Activated T-helper 2 cell treated with anti-CD3 and anti-CD28 coated beads, Interferon-gamma antibody, Interleukin-2, Interleukin-4, amounts not matched to agents 10 μg/mL and 5 μg/mL and 100 μg/mL, durations not matched to agents 14 hours and 24 hours and 36 hours (primary cell): ENCODE measurements at regions not wholly inside any gene's neighbourhood (a gene's known extent, or its start where the extent isn't known, plus 50 kb on each side); places are given as distances from the start of the nearest gene placed in this dataset.

Experiments used
- DNase-seq: peaks from one replicate; pipeline ENCODE4 v3.0.0; 2021; ENCODE audit warnings: low spot score
- H3K27ac Mint-ChIP-seq: one replicate; pipeline ENCODE4 v1.8.0; 2021; ENCODE audit warnings: mixed read lengths
- H3K27me3 Mint-ChIP-seq: one replicate; pipeline ENCODE4 v1.8.0; 2021; ENCODE audit warnings: low read depth, mixed read lengths
- H3K36me3 Mint-ChIP-seq: one replicate; pipeline ENCODE4 v1.8.0; 2021; ENCODE audit warnings: low read depth, mixed read lengths
- H3K4me1 Mint-ChIP-seq: one replicate; pipeline ENCODE4 v1.8.0; 2021; ENCODE audit warnings: low read depth, mixed read lengths
- H3K4me3 Mint-ChIP-seq: one replicate; pipeline ENCODE4 v1.8.0; 2021; ENCODE audit warnings: low read depth, mild to moderate bottlenecking, moderate library complexity, mixed read lengths
- H3K9me3 Mint-ChIP-seq: one replicate; pipeline ENCODE4 v1.8.0; 2021; ENCODE audit warnings: mixed read lengths
- intact Hi-C: fragments of 100-400 bp; cut with micrococcal nuclease; formaldehyde crosslinking; loops from one replicate; pipeline ENCODE4 v1.15.1; 2023

DNA sequence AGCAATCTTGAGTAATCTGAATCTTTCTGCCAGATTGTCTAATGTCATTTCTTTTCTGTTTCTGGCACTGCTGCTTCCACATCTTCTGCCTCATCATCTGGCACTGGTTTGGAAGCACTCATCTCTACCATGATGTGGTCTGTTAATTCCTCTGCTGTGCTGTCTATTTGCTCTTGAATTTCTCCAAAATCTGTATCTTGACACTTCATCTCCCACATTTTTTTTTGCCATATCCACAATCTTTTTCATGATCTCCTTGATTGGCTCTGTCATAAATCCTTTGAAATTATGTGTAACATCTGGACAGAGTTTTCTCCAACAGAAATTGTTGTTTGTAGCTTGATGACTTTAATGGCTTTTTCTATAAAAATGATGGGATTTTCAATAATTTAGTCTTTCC, 417.8 kb upstream of the MANEA start:
- Mint-ChIP-seq H3K36me3 (no peaks in the 10 kb centered on the region), H3K27me3 (no peaks in the 10 kb centered on the region), H3K27ac (no peak overlapping the region), H3K4me3 (no peak overlapping the region), H3K4me1 (no peaks in the 10 kb centered on the region), H3K9me3 (no peaks in the 10 kb centered on the region)
- intact Hi-C loops: no loop called here
- no peak for DNase-seq

GRCh38 chr6:95169775-95170174, 407.6 kb upstream of the MANEA start:
- H3K9me3 Mint-ChIP-seq: no peaks in the 10 kb centered on the region
- no peaks in the 10 kb centered on the region for H3K27me3 Mint-ChIP-seq
- H3K4me3 Mint-ChIP-seq: no peak overlapping the region
- no peak for DNase-seq
- no peaks in the 10 kb centered on the region for H3K36me3 Mint-ChIP-seq
- intact Hi-C loops: no loop called here
- H3K4me1 Mint-ChIP-seq: no peaks in the 10 kb centered on the region
- H3K27ac Mint-ChIP-seq: no peak overlapping the region

DNA sequence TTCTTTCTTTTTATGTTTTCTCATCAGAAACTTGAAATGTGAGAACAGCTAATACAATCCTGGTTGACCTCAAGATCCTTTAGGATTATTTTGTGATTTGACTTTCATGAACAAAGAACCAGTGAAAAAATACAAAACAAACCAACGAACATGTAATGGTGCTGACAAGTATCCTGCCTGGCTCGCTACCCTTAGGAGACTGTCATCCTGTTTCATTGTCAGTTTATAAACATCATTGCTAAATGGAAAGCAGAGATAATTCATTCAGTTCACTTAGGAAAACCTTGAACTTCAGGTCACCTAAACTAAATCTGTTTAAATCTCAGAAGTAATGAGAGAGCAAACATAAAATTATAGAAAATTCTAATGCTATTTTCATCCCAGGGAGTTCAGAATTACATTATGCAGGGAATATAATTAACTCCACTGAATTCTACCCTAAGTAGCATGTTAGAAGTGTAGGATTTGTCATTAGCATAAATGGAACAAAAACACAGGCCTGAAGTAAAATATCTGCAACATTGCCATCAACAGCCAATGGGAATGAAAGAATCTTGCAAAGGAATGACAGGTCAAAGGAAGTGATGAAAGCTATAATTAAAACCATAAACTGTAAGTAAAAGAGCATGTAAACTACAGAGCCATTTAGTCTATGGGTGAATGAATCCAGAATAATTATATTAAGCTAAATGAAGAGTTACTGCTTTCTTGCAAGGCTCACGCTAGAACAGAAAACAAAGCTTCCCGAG, 401.2 kb upstream of the MANEA start:
- Mint-ChIP-seq H3K27ac (no peak overlapping the region), H3K27me3 (no peaks in the 10 kb centered on the region), H3K4me3 (no peak overlapping the region), H3K4me1 (no peaks in the 10 kb centered on the region), H3K9me3 (no peaks in the 10 kb centered on the region), H3K36me3 (no peaks in the 10 kb centered on the region)
- intact Hi-C loops: no loop called here
- DNase-seq: no peak

GRCh38 chr6:95185874-95186273, 391.5 kb upstream of the MANEA start:
- Mint-ChIP-seq H3K36me3 (no peaks in the 10 kb centered on the region), H3K4me3 (no peak overlapping the region), H3K27ac (no peak overlapping the region), H3K27me3 (no peaks in the 10 kb centered on the region), H3K9me3 (no peaks in the 10 kb centered on the region), H3K4me1 (no peaks in the 10 kb centered on the region)
- DNase-seq: no peak
- intact Hi-C loops: no loop called here

DNA sequence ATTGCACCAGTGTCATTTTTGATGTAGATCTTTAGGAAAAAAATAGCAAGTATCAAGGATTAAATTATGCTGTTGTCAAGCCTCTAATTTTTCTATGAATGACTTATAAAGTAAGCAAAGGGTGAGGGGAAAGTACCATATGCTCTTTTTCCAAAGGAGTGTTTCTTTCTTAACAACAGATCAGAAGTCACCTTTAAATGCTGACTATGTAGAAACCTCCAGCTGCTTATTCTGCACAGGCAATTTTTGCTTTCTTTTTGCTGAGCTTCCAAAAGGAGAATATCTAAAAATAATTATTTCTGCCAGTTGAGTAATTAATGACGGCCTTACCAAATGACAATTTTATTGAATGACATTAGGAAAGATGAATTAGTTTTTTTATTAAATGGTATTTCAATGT, 390.6 kb upstream of the MANEA start:
- Mint-ChIP-seq H3K36me3 (no peaks in the 10 kb centered on the region), H3K4me3 (no peak overlapping the region), H3K27ac (no peak overlapping the region), H3K27me3 (no peaks in the 10 kb centered on the region), H3K9me3 (no peaks in the 10 kb centered on the region), H3K4me1 (no peaks in the 10 kb centered on the region)
- DNase-seq: no peak
- intact Hi-C loops: no loop called here

DNA sequence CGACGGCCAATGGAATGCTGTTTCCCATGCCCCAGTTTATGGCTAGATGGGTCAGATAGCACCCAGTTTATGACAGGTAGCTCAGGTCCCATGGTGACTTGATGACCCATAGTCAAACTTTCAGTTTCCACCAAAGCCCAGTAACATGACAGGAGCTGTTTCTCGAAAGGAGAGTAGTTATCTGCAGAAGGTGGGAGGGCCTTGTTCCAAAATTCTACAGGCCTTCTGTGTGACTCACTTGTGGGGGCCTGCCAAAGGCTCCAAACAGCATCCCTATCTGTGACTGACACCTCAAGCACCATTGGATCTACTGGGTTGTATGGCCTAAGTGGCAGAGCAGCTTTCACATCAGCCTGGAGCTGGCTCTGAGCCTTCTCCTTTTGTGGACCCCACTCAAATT, 379.7 kb upstream of the MANEA start:
- DNase-seq: no peak
- Mint-ChIP-seq H3K4me3 (no peak overlapping the region), H3K4me1 (no peaks in the 10 kb centered on the region), H3K9me3 (no peaks in the 10 kb centered on the region), H3K27ac (no peak overlapping the region), H3K36me3 (no peaks in the 10 kb centered on the region), H3K27me3 (no peaks in the 10 kb centered on the region)
- intact Hi-C loops: no loop called here

GRCh38 chr6:95203153-95203754, 374.1 kb upstream of the MANEA start:
- H3K36me3 Mint-ChIP-seq: no peaks in the 10 kb centered on the region
- H3K27me3 Mint-ChIP-seq: no peaks in the 10 kb centered on the region
- H3K27ac Mint-ChIP-seq: no peak overlapping the region
- no peak for DNase-seq
- intact Hi-C loops: loop anchor here (5.0 kb wide), 1 partner anchor 719 kb away; no protein-coding TSS in a partner anchor
- no peaks in the 10 kb centered on the region for H3K9me3 Mint-ChIP-seq
- H3K4me3 Mint-ChIP-seq: no peak overlapping the region
- no peaks in the 10 kb centered on the region for H3K4me1 Mint-ChIP-seq

DNA sequence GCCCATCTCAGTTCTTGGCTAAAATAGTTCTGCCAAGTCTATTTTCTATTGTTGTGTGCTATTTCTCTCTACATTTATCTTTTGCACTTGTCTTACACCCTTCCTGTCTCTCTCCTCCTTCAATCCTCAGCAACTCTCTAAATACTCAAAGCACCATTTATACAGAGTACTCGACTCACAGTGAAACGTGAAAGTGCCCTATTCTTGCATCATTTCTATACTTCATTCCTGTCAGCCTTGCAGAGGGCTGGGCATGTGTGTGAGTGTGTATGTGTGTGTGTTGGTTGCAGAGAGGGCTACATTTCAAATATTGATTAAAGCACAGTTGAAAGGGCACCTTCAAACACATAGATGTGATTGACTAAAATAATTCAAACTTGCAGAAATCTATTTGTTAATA, 373.2 kb upstream of the MANEA start:
- no peaks in the 10 kb centered on the region for H3K27me3 Mint-ChIP-seq
- no peak overlapping the region for H3K4me3 Mint-ChIP-seq
- intact Hi-C loops: loop anchor here (5.0 kb wide), 1 partner anchor 718 kb away; no protein-coding TSS in a partner anchor
- H3K36me3 Mint-ChIP-seq: no peaks in the 10 kb centered on the region
- H3K27ac Mint-ChIP-seq: no peak overlapping the region
- DNase-seq: no peak
- H3K4me1 Mint-ChIP-seq: no peaks in the 10 kb centered on the region
- no peaks in the 10 kb centered on the region for H3K9me3 Mint-ChIP-seq

DNA sequence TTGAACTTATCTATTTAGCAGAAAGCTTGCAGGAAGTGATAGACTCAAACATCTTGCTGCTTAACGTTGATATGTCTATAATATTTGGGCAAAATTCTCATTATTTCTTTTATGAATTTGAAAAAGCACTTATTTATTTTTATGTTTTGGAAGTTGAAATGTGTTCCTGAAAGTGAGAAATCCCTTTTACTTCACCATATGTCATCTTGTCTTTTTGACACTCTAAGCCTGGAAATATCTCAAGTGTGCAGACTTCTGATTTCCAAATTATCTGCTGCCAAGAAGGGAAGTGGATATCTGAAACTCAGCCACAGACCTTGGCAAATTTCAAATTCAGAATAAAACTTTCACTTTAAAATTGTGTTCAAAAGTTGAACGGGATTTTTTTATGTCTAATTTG, 368.7 kb upstream of the MANEA start:
- Mint-ChIP-seq H3K27ac (no peak overlapping the region), H3K36me3 (no peaks in the 10 kb centered on the region), H3K27me3 (no peaks in the 10 kb centered on the region), H3K4me3 (no peak overlapping the region), H3K9me3 (no peaks in the 10 kb centered on the region), H3K4me1 (no peaks in the 10 kb centered on the region)
- DNase-seq: no peak
- intact Hi-C loops: no loop called here

- intact Hi-C loops: no loop called here
- Mint-ChIP-seq H3K4me1 (no peaks in the 10 kb centered on the region), H3K9me3 (no peaks in the 10 kb centered on the region), H3K4me3 (no peak overlapping the region), H3K36me3 (no peaks in the 10 kb centered on the region), H3K27me3 (no peaks in the 10 kb centered on the region), H3K27ac (no peak overlapping the region)
- DNase-seq: no peak
Observed at GRCh38 chr6:95209074-95209473, 368.3 kb upstream of the MANEA start.

GRCh38 chr6:95216555-95216954, 360.8 kb upstream of the MANEA start:
- Mint-ChIP-seq H3K4me1 (no peaks in the 10 kb centered on the region), H3K4me3 (no peak overlapping the region), H3K27me3 (no peaks in the 10 kb centered on the region), H3K9me3 (no peaks in the 10 kb centered on the region), H3K27ac (no peak overlapping the region), H3K36me3 (no peaks in the 10 kb centered on the region)
- intact Hi-C loops: no loop called here
- DNase-seq: no peak

DNA sequence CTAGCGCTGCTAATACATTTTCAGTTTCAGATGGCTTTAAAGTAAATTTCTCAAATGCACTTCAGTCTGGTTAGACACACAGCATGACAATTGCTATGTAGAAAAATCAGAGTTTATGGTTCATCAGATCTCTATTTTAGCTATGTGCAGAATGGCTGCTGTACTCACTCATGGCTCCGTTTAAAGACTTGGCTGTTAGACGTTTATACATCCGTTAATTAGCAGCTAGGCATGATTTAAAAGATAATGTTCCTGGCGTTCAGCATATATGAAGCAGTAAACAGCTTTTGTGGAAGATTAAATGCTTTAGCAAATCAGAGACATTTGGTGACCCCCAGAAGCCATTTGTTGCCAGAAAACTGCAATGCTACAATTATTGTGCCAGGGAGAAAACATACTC, 350.0 kb upstream of the MANEA start:
- Mint-ChIP-seq H3K4me1 (no peaks in the 10 kb centered on the region), H3K4me3 (no peak overlapping the region), H3K9me3 (no peaks in the 10 kb centered on the region), H3K36me3 (no peaks in the 10 kb centered on the region), H3K27ac (no peak overlapping the region), H3K27me3 (no peaks in the 10 kb centered on the region)
- intact Hi-C loops: no loop called here
- DNase-seq: no peak

GRCh38 chr6:95228636-95229035, 348.7 kb upstream of the MANEA start:
- Mint-ChIP-seq H3K27ac (no peak overlapping the region), H3K36me3 (no peaks in the 10 kb centered on the region), H3K9me3 (no peaks in the 10 kb centered on the region), H3K27me3 (no peaks in the 10 kb centered on the region), H3K4me1 (no peaks in the 10 kb centered on the region), H3K4me3 (no peak overlapping the region)
- intact Hi-C loops: no loop called here
- DNase-seq: no peak
